GM18508 (cell line): ENCODE measurements at regions not wholly inside any gene's neighbourhood (a gene's known extent, or its start where the extent isn't known, plus 50 kb on each side); places are given as distances from the start of the nearest gene placed in this dataset.
"Not testable (repeated sequence)": the region's sequence is repeated elsewhere in the genome, so short reads cannot be mapped to it uniquely, and the experiment has no call there.

Experiments
- ATAC-seq: cut with Tn5 transposase; IDR thresholded peaks from one replicate; pipeline ENCODE4 v1.9.1; 2021; ENCODE audit warnings: moderate number of reproducible peaks; ENCODE audit not compliant: insufficient read depth, unreplicated experiment

- ATAC-seq = no peak
Measured at GRCh38 chrX:5324546-5324945, 904.1 kb downstream of the NLGN4X start.

GRCh38 chrX:5314148-5314547 is 914.5 kb downstream of the NLGN4X start:
- no peak for ATAC-seq

DNA sequence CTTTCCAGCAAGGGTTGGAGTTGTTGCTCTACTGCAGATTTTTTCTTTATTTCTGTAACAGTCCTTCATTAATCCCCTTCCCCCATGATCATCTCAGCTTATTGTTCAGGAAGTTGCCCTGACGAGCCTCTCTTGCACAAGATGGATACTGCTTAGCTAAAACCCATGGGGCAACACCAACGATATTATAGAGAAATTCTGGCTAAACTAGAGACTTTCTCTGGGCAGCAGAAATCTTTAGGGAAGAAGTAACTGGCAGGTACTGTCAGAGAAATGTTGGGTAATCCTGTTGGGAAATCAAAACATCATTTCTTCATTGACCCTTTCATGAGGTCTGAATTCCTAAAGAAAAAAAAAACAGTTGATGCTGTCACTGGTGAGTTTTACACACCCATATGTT is 921.3 kb downstream of the NLGN4X start:
- ATAC-seq = no peak

- ATAC-seq = no peak
Measured at GRCh38 chrX:5306654-5307121, 922.0 kb downstream of the NLGN4X start.

- ATAC-seq = no peak
Measured at GRCh38 chrX:5305452-5305851, 923.2 kb downstream of the NLGN4X start.

GRCh38 chrX:5295004-5295403 is 933.7 kb downstream of the NLGN4X start:
- no peak for ATAC-seq

DNA sequence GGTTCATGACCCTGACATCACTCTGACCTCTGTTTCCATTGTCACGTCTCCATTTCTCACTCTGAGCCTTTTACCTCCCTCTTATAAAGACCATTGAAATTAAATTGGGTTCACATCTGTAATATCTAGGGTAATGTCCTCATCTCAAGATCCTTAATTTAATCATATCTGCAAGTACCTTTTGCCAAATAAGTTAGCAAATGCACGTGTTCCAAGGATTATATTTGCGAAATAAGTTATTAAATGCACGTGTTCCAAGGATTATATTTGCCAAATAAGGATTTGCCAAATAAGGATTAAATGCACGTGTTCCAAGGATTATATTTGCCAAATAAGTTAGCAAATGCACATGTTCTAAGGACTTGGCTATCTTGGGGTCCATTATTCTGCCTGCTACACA is 938.0 kb downstream of the NLGN4X start:
- no peak for ATAC-seq

GRCh38 chrX:5289949-5290348 is 938.7 kb downstream of the NLGN4X start:
- not testable (repeated sequence) for ATAC-seq

GRCh38 chrX:5278908-5279307 is 949.8 kb downstream of the NLGN4X start:
- no peak for ATAC-seq

- no peak for ATAC-seq
Measured at GRCh38 chrX:5265324-5265850, 963.3 kb downstream of the NLGN4X start.

DNA sequence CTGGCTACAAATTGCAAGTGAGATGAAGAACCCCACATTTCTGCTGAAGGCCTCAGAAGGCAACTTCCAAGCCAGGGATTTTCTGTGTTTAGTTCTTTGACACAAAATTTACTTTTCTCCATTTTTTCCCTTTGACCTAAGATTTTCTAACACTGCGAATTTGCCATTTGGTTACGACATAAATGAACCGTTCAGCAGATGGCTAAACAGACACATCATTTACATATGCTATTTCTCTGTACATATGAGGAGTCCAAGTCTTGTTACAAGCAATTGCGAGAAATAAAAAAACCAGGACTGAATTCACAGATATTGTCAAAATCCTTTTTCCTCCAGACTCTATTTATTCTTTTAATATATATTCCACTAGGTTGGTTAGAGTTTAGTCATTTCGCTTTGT is 978.6 kb downstream of the NLGN4X start:
- no peak for ATAC-seq

DNA sequence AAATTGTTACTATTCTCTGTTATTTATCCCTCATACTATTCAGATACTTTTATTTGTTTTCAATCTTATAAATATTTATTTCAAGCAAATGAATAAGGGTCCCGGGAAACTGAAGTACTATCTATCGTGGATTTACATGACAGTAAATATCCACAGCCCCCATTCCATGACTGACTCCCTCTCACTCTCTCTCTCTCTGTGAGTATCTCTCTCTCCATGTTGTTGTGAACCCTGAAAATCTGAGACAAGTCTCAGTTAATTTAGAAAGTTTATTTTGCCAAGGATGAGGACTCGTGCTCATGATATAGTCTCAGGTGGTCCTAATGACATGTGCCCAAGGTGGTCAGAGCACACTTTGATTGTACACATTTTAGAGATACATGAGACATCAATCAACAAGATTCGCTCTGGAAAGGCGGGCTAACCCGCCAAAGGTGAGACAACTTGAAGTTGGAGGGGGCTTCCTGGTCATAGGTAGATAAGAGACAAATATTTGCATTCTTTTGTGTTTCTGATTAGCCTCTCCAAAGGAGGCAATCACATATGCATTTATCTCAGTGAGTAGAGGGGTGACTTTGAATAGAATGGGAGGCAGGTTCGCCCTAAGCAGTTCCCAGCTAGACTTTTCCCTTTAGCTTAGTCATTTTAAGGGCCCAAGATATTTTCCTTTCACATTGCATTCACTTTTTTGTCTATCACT is 986.4 kb downstream of the NLGN4X start:
- ATAC-seq = no peak

- no peak for ATAC-seq
Measured at GRCh38 chrX:5236749-5237148, 991.9 kb downstream of the NLGN4X start.

DNA sequence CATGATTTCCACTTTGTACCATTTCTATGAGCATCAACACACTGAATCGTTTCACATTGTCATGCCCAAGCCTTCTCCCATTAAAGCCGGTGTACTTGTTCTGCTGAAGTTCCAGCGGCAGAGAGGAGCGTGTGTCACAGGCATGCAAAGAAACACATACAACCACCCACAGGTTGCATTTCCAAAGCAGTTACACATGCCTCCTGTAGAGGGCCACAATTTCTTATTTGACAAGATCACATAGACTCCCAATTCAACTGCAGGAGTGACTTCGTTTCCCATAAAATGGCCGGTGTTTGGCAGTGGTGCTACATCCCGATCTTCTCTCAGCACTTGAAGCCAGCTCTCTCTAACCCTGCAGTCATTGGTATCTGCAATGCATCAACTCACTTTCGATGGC is 992.6 kb downstream of the NLGN4X start:
- no peak for ATAC-seq

GRCh38 chrX:5233830-5234229 is 994.8 kb downstream of the NLGN4X start:
- ATAC-seq = no peak

GRCh38 chrX:5220421-5220820 is 1008.2 kb downstream of the NLGN4X start:
- no peak for ATAC-seq

- no peak for ATAC-seq
Measured at GRCh38 chrX:5194806-5195205, 1033.9 kb downstream of the NLGN4X start.

DNA sequence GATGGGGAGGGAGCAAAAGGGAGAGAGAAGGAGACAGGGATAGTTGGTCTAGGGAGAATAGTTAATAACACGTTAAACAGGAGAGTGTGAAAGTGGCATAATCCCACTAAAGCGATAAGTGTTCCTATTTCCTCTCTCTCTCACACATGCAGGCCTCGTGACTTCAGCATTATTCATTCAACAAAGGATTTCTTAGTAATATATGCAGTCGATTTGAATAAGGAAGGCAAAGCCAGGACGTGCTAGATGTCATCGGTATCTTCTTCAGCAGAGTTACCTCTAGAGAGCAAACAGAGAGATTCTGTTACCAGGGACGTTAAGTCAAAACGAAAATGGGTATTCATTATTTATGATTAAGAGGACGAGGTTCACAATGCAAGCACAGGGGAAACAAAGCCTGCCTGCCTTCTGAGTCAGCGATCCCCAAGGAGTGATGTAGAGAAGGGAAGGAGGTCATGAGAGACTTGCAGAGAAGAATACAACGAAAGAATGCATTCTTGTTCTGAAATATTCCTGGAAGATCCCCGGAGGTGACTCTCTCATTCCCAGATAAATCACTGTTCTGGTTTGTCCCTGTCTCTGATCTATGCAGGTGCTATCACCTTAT is 1048.4 kb downstream of the NLGN4X start:
- no peak for ATAC-seq

DNA sequence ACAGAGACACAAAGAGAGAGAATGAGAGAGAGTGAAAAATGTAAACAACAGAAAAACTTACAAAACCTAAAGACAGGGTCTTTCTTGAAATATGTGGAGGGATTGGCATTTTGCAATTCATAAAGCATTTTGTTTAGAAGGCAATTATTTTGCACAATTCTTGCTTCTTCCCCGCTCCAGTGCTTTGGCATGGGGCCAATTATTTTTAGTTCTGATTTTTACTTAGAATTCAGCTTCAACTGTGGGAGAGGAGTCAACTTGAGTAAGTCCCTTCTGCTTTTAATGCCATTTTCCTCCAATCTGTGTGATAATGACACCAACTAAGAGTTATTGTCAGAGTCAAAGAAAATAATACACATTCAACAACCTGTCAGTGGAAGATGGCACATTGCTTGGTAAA is 1051.9 kb downstream of the NLGN4X start:
- ATAC-seq = no peak

GRCh38 chrX:5163663-5164062 is 1065.0 kb downstream of the NLGN4X start:
- ATAC-seq = no peak

DNA sequence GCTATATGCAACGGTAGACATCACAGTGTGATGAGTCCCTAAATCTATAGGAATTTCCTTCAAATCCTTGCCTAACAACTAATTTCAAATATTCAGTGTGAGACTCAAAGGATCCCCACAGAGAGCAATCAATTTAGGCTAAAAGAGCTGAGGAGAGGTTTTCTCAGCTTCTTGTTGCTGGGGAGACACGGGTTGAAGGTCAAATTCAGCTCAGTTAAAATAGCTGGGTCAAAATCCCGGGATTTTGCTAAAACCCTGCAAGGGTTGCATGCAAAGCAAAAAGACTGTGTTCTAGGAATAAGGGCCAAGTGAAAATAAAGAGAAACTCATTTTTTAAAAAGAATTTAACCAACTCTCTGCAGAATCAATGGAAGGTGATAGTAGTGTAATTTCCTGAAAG is 1073.4 kb downstream of the NLGN4X start:
- no peak for ATAC-seq

- ATAC-seq = no peak
Measured at GRCh38 chrX:5145957-5146356, 1082.7 kb downstream of the NLGN4X start.
